H1 (cell line): ENCODE measurements at regions not wholly inside any gene's neighbourhood (a gene's known extent, or its start where the extent isn't known, plus 50 kb on each side); places are given as distances from the start of the nearest gene placed in this dataset.

ENCODE experiments used
- BRCA1 ChIP-seq: IDR thresholded peaks from 2 replicates; pipeline ENCODE4 v1.6.1; 2012; ENCODE audit warnings: low read depth, low read length, improper control_type of control experiment
- CHD2 ChIP-seq: IDR thresholded peaks from 2 replicates; pipeline ENCODE4 v1.6.1; 2012; ENCODE audit warnings: low read length, improper control_type of control experiment
- JUND ChIP-seq: IDR thresholded peaks from 2 replicates; pipeline ENCODE4 v1.6.1; 2011; ENCODE audit warnings: mild to moderate bottlenecking, improper control_type of control experiment, low read length
- KDM5A ChIP-seq: fragments of 200-600 bp; IDR thresholded peaks from 2 replicates; pipeline ENCODE4 v1.7.1; 2012; ENCODE audit warnings: mild to moderate bottlenecking, low read length, inconsistent platforms, mixed read lengths
- MAFK ChIP-seq: IDR thresholded peaks from 2 replicates; pipeline ENCODE4 v1.6.1; 2012; ENCODE audit warnings: low read depth, mild to moderate bottlenecking, improper control_type of control experiment, low read length
- SIN3A ChIP-seq, 2 experiments: IDR thresholded peaks in 1 of 2; conservative IDR thresholded peaks in 1 of 2; 2 replicates each; pipeline ENCODE4 v1.6.1; 2011 to 2012; ENCODE audit warnings: low read length in 2 of 2, improper control_type of control experiment in 1 of 2, low read depth in 1 of 2, mild to moderate bottlenecking in 1 of 2
- SIRT6 ChIP-seq: IDR thresholded peaks from one replicate; pipeline ENCODE4 v1.7.1; 2012; ENCODE audit warnings: low read length, inconsistent platforms
- TCF12 ChIP-seq: IDR thresholded peaks from 2 replicates; pipeline ENCODE4 v1.6.1; 2011; ENCODE audit warnings: low read depth, mild to moderate bottlenecking, low read length
- TEAD4 ChIP-seq: IDR thresholded peaks from 2 replicates; pipeline ENCODE4 v1.6.1; 2012; ENCODE audit warnings: low read depth, low read length, inconsistent platforms, mixed read lengths
- YY1 ChIP-seq: IDR thresholded peaks from 2 replicates; pipeline ENCODE4 v1.6.1; 2011; ENCODE audit warnings: low read depth, mild to moderate bottlenecking, low read length
- ZNF274 ChIP-seq: IDR thresholded peaks from 2 replicates; pipeline ENCODE4 v1.7.0; 2012; ENCODE audit warnings: low read length, borderline replicate concordance; ENCODE audit errors: extremely low read depth
- TF ChIP-seq, protein P1 (sequence below): fragments of 300-600 bp; sonication (generic); IDR thresholded peaks from 2 replicates; pipeline ENCODE4 v1.7.1; 2012; ENCODE audit warnings: low read length, moderate library complexity, mild to moderate bottlenecking, inconsistent platforms; ENCODE audit not compliant: insufficient replicate concordance
- TF ChIP-seq, protein P2 (sequence below): IDR thresholded peaks from 2 replicates; pipeline ENCODE4 v1.6.1; 2011; ENCODE audit warnings: low read depth, mild to moderate bottlenecking, low read length; ENCODE audit not compliant: insufficient read depth

DNA sequence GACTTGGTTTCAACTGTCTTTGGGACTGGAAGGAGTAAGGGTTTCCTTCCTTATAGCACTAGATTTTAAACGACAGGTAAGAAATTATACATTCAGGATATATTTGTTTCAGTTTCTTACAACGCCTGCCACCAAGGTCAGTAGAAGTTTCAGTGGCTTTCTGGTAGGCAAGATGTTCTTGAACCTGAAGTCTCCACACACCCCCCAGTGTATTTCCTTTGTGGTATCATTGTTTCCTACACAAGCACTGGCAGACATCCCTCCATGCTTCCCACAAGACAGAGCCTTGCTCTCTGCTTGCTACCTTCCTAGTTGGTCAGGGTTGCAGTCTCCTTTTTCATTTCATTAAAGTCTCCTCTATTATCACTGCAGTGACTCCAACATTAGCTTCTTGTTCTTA is 283.1 kb downstream of the FLRT2 start (continued):
- TF ChIP-seq, protein P1, sequence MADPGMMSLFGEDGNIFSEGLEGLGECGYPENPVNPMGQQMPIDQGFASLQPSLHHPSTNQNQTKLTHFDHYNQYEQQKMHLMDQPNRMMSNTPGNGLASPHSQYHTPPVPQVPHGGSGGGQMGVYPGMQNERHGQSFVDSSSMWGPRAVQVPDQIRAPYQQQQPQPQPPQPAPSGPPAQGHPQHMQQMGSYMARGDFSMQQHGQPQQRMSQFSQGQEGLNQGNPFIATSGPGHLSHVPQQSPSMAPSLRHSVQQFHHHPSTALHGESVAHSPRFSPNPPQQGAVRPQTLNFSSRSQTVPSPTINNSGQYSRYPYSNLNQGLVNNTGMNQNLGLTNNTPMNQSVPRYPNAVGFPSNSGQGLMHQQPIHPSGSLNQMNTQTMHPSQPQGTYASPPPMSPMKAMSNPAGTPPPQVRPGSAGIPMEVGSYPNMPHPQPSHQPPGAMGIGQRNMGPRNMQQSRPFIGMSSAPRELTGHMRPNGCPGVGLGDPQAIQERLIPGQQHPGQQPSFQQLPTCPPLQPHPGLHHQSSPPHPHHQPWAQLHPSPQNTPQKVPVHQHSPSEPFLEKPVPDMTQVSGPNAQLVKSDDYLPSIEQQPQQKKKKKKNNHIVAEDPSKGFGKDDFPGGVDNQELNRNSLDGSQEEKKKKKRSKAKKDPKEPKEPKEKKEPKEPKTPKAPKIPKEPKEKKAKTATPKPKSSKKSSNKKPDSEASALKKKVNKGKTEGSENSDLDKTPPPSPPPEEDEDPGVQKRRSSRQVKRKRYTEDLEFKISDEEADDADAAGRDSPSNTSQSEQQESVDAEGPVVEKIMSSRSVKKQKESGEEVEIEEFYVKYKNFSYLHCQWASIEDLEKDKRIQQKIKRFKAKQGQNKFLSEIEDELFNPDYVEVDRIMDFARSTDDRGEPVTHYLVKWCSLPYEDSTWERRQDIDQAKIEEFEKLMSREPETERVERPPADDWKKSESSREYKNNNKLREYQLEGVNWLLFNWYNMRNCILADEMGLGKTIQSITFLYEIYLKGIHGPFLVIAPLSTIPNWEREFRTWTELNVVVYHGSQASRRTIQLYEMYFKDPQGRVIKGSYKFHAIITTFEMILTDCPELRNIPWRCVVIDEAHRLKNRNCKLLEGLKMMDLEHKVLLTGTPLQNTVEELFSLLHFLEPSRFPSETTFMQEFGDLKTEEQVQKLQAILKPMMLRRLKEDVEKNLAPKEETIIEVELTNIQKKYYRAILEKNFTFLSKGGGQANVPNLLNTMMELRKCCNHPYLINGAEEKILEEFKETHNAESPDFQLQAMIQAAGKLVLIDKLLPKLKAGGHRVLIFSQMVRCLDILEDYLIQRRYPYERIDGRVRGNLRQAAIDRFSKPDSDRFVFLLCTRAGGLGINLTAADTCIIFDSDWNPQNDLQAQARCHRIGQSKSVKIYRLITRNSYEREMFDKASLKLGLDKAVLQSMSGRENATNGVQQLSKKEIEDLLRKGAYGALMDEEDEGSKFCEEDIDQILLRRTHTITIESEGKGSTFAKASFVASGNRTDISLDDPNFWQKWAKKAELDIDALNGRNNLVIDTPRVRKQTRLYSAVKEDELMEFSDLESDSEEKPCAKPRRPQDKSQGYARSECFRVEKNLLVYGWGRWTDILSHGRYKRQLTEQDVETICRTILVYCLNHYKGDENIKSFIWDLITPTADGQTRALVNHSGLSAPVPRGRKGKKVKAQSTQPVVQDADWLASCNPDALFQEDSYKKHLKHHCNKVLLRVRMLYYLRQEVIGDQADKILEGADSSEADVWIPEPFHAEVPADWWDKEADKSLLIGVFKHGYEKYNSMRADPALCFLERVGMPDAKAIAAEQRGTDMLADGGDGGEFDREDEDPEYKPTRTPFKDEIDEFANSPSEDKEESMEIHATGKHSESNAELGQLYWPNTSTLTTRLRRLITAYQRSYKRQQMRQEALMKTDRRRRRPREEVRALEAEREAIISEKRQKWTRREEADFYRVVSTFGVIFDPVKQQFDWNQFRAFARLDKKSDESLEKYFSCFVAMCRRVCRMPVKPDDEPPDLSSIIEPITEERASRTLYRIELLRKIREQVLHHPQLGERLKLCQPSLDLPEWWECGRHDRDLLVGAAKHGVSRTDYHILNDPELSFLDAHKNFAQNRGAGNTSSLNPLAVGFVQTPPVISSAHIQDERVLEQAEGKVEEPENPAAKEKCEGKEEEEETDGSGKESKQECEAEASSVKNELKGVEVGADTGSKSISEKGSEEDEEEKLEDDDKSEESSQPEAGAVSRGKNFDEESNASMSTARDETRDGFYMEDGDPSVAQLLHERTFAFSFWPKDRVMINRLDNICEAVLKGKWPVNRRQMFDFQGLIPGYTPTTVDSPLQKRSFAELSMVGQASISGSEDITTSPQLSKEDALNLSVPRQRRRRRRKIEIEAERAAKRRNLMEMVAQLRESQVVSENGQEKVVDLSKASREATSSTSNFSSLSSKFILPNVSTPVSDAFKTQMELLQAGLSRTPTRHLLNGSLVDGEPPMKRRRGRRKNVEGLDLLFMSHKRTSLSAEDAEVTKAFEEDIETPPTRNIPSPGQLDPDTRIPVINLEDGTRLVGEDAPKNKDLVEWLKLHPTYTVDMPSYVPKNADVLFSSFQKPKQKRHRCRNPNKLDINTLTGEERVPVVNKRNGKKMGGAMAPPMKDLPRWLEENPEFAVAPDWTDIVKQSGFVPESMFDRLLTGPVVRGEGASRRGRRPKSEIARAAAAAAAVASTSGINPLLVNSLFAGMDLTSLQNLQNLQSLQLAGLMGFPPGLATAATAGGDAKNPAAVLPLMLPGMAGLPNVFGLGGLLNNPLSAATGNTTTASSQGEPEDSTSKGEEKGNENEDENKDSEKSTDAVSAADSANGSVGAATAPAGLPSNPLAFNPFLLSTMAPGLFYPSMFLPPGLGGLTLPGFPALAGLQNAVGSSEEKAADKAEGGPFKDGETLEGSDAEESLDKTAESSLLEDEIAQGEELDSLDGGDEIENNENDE = no peak
- TF ChIP-seq ZNF274 (no peak), BRCA1 (no peak), KDM5A (no peak), SIN3A (conservative IDR thresholded peaks at IDR 0.05 in 1 of 2, IDR thresholded peaks at IDR 0.05 in 1 of 2; ENCODE audit: low read depth in 1 of 2, low read length in 2 of 2) (no peak), TCF12 (no peak), YY1 (no peak), CHD2 (no peak), TEAD4 (no peak), JUND (no peak), SIRT6 (no peak), MAFK (no peak)
- TF ChIP-seq, protein P2, sequence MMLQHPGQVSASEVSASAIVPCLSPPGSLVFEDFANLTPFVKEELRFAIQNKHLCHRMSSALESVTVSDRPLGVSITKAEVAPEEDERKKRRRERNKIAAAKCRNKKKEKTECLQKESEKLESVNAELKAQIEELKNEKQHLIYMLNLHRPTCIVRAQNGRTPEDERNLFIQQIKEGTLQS = no peak
